ENCODE measurements at regions not wholly inside any gene's neighbourhood (a gene's known extent, or its start where the extent isn't known, plus 50 kb on each side); places are given as distances from the start of the nearest gene placed in this dataset.

DNA sequence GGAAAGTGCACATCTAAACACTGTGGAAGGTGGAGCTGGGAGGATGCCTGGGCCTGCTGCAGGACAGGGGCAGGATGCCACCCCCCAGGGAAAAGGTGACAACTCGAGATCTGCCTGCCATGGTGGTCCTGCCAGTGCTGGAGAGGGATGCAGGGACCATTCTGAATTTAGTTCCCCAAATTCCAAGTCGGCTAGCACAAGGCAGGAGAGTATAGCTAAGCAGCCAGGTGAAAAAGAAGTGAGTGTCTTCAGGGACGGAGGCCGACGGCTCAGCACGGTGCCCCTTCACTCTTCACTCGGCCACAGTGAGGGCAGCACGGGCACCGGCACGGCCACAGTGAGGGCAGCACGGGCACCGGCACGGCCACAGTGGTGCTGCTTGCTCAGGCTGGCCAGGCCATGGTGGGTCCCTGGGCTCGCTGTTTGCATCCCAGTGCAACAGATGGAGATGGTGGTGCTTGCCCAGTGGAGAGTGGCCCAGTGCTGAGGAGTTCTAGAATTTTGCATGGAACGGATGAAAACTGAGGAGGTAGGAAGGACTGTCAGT, 161.3 kb upstream of the SHH start:
- DNase-seq (ENCODE audit: low read depth): no peak

DNA sequence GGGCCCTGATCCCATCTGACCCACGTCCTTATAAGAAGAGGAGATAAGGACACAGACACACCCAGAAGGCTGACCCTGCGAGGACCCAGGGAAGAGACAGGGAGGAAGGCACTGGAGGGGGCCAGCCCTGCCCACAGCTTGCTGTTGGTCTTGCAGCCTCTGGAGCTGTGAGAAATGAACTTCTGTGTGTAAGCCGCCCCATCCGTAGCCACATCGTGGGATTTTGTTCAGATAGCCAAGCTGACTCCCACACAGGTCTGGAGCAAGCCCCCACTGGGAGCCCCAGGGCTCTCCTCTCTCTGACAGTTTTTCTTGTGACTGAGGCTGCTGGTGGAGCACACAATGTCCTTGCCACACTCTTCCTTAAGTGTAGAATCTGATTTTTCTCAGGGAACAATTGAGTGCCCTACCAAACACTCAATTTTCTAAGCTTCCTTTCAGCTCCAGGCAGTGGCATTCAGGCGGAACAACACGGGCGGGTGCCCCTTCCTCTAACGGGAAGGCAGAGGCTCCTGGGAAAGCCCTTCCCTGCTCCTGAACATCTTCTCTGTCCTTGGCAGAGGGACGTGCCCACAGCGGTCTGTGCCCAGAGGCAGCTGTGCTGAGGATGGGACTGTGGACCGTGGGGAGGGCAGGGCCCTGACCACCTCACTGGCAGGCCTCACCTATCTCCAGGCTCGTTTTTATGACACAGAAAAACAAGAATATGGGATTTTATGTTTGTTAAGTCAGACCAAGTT, 160.6 kb upstream of the SHH start:
- DNase-seq (ENCODE audit: low read depth): no peak

DNA sequence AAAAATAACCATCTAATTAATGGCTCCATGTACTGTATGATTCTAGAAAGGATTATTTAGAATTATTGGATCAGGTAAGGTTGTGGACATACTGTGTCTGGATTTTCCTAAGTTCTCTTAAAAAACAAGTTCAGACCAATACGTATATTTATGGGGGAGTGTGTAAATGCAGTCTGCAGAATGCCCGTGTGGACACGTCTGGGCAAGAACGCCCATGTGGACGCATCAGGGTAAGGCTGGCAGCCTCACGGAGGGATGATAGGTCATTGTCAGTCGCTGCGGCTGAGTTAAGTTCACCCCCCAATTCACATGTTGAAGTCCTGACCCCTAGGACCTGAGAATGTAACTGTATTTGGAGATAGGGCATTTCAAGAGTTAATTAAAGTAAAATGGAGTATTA, 160.0 kb upstream of the SHH start:
- DNase-seq (ENCODE audit: low read depth): no peak

DNA sequence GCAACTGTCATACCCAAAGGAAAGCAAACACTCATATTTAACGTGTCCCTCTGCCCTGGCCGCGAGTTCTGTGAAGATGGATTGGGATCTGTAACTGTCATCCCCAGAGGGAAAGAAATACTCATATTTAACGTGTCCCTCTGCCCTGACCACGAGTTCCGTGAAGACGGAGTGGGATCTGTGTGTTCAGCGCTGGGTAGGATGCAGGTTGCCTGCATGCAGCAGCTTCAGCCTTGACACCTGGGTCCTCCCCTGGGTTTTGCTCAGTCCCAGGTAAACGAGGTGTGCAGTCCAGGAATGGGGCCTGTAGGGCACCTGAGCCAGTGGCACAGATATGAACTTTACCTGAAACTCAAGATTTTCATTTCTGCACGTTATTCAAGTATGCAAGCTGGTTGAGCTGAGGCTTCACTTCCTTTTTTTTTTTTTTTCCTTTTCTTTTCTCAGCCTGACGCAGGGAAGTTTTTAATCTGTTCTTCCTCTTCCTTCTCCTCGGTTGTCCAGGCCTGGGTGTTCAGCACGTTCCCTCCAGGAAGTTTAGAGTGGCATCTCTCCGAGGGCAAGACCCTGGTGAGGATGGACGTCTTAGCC, 159.0 kb upstream of the SHH start:
- no peak for DNase-seq (ENCODE audit: low read depth)

DNA sequence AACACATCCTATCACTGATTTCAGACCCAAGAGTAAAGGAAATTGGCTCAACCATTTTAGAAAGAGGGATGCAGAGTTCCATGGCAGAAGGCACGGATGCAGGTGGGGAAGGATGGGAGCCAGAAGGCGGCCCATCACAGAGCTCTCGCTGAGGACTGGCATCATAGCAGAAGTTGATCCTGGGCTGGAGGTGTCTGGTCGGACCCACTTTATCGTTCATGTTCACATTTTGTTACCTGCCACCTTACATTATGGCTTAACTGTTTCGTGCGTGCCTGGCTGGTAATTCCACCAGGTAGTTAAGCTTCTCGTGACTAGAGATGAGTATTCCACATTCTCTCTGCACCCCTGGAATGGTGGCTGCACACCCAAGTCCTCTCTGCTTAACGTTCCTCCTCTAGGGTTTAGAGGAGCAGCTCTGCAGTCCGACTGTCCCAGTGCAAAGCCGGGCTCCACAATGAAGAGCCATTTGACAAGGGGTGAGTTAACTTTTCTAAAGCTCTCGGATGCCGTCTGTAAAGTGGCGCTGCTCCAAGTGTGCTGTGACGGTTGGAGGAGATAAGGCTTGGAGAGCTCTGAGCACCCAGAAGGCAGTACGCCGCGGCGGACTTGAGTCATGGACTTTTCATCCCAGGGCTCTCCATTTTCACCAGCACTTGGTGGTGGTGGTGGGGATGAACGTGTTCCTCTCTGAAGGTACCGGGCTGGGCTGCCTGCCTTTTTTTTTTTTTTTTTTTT, 157.1 kb upstream of the SHH start:
- no peak for DNase-seq (ENCODE audit: low read depth)

DNA sequence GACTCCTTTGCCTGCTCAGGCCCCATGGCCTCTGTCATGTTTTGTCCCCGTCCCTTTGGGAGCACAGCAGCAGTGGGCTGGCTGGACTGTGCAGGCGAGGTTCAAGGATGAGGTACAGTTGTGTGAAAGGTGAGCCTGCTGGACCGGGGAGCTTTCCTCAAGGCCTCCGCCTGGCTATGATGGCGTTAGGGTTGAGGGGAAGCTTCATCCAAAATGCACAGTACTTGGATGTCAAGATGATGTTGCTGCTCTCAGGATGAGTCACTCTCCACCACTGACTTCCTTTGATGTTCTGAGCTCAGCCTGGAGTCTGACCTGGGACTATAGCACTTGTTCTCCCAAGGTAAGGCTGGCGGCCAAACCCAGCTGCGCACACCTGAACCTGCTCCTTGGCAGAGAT, 152.7 kb upstream of the SHH start:
- peak; percentile 62 for DNase-seq (ENCODE audit: low read depth)

DNA sequence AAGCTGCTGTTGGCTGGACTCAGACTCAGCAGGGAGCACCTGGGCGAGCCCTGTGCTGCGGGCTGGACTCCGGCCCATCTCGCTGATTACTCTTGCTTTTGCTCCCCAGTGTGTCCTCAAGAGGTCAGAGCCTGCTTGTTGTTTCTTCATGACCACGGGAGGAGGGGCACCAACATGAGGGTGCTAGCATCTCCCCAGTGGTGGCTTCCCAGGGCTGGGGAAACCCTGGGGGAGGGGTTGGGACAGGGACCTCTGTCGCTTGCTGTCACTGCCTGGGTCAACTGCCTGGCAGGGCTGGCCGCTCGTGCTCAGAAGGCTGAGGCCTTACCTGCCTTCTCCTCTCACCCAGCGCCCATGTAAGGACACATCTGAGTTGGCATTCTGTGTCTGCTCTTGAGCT, 152.3 kb upstream of the SHH start:
- no peak for DNase-seq (ENCODE audit: low read depth)

- DNase-seq (ENCODE audit: low read depth): no peak
Measured at GRCh38 chr7:155963771-155964195, 151.5 kb upstream of the SHH start.

GRCh38 chr7:155963356-155963755, 151.1 kb upstream of the SHH start:
- DNase-seq (ENCODE audit: low read depth): no peak

DNA sequence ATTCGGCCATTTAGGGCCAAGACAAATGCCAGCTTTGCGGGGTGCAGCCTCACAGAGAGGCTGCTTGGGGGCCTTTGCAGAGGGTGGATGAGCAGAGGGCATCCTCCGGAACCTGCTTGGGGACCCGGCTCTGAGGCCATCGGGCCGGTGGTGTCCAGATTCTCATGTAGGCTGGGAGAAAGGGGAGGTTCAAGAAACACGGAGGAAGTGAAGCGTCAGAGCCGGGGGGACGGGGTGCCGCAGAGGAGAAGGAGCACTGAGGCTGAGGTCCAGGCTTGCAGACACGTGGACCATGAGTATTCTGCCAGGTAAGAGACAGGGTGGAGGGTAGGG, 150.7 kb upstream of the SHH start:
- DNase-seq (ENCODE audit: low read depth): no peak

DNA sequence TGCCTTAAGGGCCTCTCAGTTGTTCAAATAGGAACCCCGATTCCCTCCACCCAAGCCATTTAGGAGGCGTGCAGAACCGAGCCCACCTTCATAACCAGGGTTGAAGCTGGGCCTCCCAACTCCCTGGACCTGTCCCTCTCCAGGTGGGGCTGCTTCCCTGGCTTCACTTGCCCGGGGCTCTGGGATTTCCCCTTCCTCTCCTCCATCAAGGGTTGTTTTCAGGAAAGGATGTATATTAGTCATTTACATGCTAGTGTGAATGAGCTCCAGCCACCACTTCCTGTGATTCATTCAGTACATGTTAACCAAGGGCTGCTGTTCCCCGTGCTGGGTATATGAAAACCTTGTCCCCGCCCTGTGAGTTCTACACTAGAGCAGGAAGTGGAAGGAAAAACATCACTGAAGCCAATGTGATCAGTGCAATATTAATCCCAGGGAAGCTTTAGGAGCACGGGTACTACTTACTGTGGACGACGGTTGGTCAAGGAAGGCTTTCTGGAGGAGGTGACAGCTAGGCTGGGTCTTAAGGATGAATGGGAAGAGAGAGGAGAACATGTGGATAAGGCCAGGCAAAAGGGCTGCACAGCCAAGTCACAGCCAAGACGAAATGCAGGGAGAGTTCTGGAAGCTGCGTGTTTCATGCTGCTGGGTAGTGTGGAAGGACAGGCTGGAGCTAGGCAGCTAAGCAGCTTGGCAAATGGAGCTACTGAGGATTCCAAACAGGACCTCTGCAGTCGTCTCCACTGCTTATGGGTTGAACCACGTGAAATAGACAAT, 150.1 kb upstream of the SHH start:
- peak; percentile 90 for DNase-seq (ENCODE audit: low read depth)

- peak; percentile 83 for DNase-seq (ENCODE audit: low read depth)
Measured at GRCh38 chr7:155961241-155962190, 149.3 kb upstream of the SHH start.

DNA sequence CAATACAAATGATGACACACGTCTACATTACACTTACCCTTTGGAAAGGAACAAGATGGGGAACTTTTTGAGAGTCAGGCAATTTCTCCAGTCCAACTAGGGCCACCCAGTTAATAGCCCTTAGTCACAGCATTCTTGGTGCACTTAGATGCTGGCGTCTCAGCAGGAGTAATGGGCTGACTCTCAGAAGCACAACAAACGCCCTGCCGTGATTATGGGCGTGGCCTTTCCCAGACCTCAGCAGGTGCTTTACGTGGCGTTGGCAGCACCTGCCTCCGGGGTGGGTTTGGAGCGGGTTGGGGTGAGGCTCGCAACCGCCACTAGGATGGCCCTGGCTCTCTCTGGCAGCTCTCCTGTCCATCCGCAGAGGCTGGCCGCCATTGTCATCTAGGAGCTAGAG, 147.6 kb upstream of the SHH start:
- DNase-seq (ENCODE audit: low read depth): peak; percentile 45

DNA sequence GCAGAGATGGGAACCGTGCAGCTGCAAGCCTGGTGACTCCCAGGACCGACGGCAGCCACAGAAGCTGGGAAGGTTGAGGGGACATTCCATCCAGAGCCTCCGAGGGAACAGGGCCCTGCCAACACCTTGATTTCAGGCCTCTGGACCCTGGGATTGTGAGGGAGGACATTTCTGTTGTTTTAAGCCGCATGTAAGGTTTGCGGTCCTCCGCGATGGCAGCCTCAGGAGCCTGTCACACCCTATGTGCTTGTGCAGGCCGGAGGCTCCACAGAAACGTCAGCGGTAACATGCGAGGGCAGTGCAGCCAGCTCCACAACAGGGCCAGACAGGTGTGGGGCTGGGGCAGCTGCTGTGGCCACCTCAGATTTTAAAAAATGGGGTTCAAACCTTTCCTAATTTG, 144.7 kb upstream of the SHH start:
- no peak for DNase-seq (ENCODE audit: low read depth)

DNA sequence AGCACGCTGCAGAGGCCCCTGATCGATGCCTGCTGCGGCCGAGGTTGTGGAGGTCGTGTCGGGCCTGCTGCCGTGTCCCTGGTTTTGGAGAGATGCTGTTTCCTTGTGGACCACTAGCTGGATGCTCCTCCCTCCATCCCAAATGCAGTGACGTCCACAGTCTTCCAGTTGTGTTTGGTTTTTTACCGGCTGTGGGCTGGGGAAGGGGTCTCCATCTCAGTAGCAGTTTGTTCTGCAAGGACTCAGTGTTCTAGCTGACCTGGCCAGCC, 143.0 kb upstream of the SHH start:
- no peak for DNase-seq (ENCODE audit: low read depth)

DNA sequence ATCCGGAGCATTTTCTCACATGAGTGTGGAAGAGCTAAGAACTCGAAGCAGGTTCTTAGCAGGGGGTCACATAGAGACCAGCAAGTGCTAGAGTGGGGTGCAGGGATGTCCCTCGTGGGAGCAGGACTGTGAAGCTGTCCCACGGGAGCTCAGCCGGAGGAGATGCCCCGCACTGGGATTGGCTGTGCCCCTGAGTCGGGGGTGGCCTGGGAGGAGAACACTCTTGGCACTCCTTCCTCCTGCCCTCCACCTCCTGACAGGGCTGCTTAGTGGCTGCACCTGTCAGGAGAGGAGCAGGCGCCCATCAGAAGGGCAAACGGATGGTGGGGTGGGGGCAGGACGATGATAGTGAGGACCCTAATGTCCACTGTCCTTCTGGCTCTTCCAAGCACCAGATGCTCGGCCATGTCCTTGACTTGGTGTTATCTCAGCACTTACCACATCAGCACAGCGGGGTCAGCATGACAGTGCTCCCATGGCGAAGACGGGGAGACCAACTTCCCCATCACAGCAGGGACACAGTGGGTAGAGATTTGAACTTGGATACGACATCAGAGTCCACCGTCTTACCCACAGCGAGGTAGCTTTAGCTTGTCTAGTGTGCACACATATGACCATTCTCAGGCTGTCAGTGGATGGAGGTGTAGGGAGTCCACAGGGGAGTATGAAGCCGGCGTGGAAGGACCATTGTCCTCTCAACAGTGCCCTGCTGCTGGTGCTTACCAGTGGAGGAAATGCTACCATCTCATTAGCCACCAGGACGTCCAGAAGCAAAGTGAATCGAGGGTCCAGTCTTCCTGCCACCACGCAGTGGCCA, 142.5 kb upstream of the SHH start:
- no peak for DNase-seq (ENCODE audit: low read depth)

GRCh38 chr7:155953781-155954549, 141.7 kb upstream of the SHH start:
- DNase-seq (ENCODE audit: low read depth): no peak

GRCh38 chr7:155953501-155953778, 141.2 kb upstream of the SHH start:
- no peak for DNase-seq (ENCODE audit: low read depth)

GRCh38 chr7:155951554-155952158, 139.4 kb upstream of the SHH start:
- peak; percentile 99 for DNase-seq (ENCODE audit: low read depth)
